ENCODE measurements at regions not wholly inside any gene's neighbourhood (a gene's known extent, or its start where the extent isn't known, plus 50 kb on each side); places are given as distances from the start of the nearest gene placed in this dataset.
"Not testable (repeated sequence)": the region's sequence is repeated elsewhere in the genome, so short reads cannot be mapped to it uniquely, and the experiment has no call there.

- Histone ChIP-seq H3K27ac (ENCODE audit: low read depth, low read length, poor library complexity, severe bottlenecking) (no peak overlapping the region), H3K27me3 (replicated peaks; ENCODE audit: insufficient read depth, low read depth, low read length, poor library complexity) (peaks cover 24% of the 10 kb centered on the region), H3K36me3 (ENCODE audit: insufficient read depth, low read length, poor library complexity, severe bottlenecking) (no peaks in the 10 kb centered on the region), H3K4me3 (ENCODE audit: low read depth, low read length, poor library complexity, severe bottlenecking) (no peak overlapping the region), H3K4me1 (ENCODE audit: insufficient read depth, low read length, poor library complexity, severe bottlenecking) (no peaks in the 10 kb centered on the region), H3K9me3 (ENCODE audit: low read depth, low read length, poor library complexity, severe bottlenecking) (no peaks in the 10 kb centered on the region)
- TF ChIP-seq EZH2 (IDR thresholded peaks at IDR 0.05; ENCODE audit: borderline replicate concordance, low read depth, low read length, poor library complexity, severe bottlenecking) (no peak), CTCF (conservative IDR thresholded peaks at IDR 0.05; ENCODE audit: low read depth, low read length) (no peak)
- no peak for DNase-seq (ENCODE audit: low spot score)
- BruUV-seq (replicated peaks) = no TSS peak
- intact Hi-C loops (cut with micrococcal nuclease; ENCODE audit: unreplicated experiment) = no loop called here
- ChIA-PET CTCF (no interaction called here), POLR2A (ENCODE audit: low non-redundant PET) (no interaction called here)
These were observed 323.2 kb upstream of the MAN1A1 start for GRCh38 chr6:119672725-119673124.

- TF ChIP-seq EZH2 (IDR thresholded peaks at IDR 0.05; ENCODE audit: borderline replicate concordance, low read depth, low read length, poor library complexity, severe bottlenecking) (no peak), CTCF (conservative IDR thresholded peaks at IDR 0.05; ENCODE audit: low read depth, low read length) (no peak)
- intact Hi-C loops (cut with micrococcal nuclease; ENCODE audit: unreplicated experiment) = no loop called here
- Histone ChIP-seq H3K27me3 (replicated peaks; ENCODE audit: insufficient read depth, low read depth, low read length, poor library complexity) (peaks cover 20% of the 10 kb centered on the region), H3K36me3 (ENCODE audit: insufficient read depth, low read length, poor library complexity, severe bottlenecking) (no peaks in the 10 kb centered on the region), H3K4me3 (ENCODE audit: low read depth, low read length, poor library complexity, severe bottlenecking) (no peak overlapping the region), H3K27ac (ENCODE audit: low read depth, low read length, poor library complexity, severe bottlenecking) (no peak overlapping the region), H3K4me1 (ENCODE audit: insufficient read depth, low read length, poor library complexity, severe bottlenecking) (no peaks in the 10 kb centered on the region), H3K9me3 (ENCODE audit: low read depth, low read length, poor library complexity, severe bottlenecking) (no peaks in the 10 kb centered on the region)
- no TSS peak for BruUV-seq (replicated peaks)
- POLR2A ChIA-PET (ENCODE audit: low non-redundant PET) = no interaction called here
- CTCF ChIA-PET = no interaction called here
- DNase-seq (ENCODE audit: low spot score) = no peak
These were observed 321.5 kb upstream of the MAN1A1 start for GRCh38 chr6:119671105-119671504.

DNA sequence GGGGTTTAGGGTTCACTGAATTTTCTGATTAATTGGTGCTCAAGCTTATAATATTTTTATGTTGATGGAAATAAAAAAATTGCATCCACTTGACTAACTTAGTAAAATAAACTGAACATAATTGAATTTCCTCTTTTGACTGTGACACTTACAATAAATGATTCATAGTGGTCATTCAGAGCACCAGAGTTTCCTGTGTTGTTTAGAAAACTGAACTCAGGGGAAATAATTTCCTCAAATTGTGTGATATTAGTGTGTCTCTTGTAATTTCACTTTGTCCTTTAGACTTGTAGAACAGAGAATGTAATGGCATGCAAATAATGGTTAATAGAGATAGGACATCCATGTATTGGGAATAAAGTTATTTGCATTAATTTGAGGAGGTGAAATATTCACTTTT is 319.7 kb upstream of the MAN1A1 start:
- ChIA-PET POLR2A (ENCODE audit: low non-redundant PET) (no interaction called here), CTCF (no interaction called here)
- no peak for TF ChIP-seq EZH2 (IDR thresholded peaks at IDR 0.05; ENCODE audit: borderline replicate concordance, low read depth, low read length, poor library complexity, severe bottlenecking)
- no peak for TF ChIP-seq CTCF (conservative IDR thresholded peaks at IDR 0.05; ENCODE audit: low read depth, low read length)

DNA sequence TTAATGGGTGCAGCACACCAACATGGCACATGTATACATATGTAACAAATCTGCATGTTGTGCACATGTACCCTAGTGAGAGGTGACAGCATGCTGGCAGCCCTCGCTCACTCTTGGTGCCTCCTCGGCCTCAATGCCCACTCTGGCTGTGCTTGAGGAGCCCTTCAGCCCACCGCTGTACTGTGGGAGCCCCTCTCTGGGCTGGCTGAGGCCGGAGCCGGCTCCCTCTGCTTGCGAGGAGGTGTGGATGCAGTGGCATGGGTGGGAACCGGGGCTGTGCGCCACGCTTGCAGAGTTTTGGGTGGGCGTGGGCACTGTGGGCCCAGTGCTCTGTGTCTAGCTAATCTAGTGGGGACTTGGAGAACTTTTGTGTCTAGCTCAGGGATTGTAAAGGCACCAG is 315.9 kb upstream of the MAN1A1 start:
- intact Hi-C loops (cut with micrococcal nuclease; ENCODE audit: unreplicated experiment); POLR2A ChIA-PET (ENCODE audit: low non-redundant PET); H3K27me3 ChIP-seq (replicated peaks; ENCODE audit: insufficient read depth, low read depth, low read length, poor library complexity); H3K4me3 ChIP-seq (ENCODE audit: low read depth, low read length, poor library complexity, severe bottlenecking); CTCF ChIA-PET; H3K4me1 ChIP-seq (ENCODE audit: insufficient read depth, low read length, poor library complexity, severe bottlenecking); DNase-seq (ENCODE audit: low spot score); BruUV-seq (replicated peaks); H3K36me3 ChIP-seq (ENCODE audit: insufficient read depth, low read length, poor library complexity, severe bottlenecking); H3K27ac ChIP-seq (ENCODE audit: low read depth, low read length, poor library complexity, severe bottlenecking); H3K9me3 ChIP-seq (ENCODE audit: low read depth, low read length, poor library complexity, severe bottlenecking): not testable (repeated sequence)

More for the DNA sequence above, 319.7 kb upstream of the MAN1A1 start:
- DNase-seq (ENCODE audit: low spot score) = peak; percentile 1
- intact Hi-C loops (cut with micrococcal nuclease; ENCODE audit: unreplicated experiment) = no loop called here
- H3K27ac ChIP-seq (ENCODE audit: low read depth, low read length, poor library complexity, severe bottlenecking) = no peak overlapping the region
- no peak overlapping the region for H3K4me3 ChIP-seq (ENCODE audit: low read depth, low read length, poor library complexity, severe bottlenecking)
- H3K36me3 ChIP-seq (ENCODE audit: insufficient read depth, low read length, poor library complexity, severe bottlenecking) = no peaks in the 10 kb centered on the region
- peaks cover 20% of the 10 kb centered on the region for H3K27me3 ChIP-seq (replicated peaks; ENCODE audit: insufficient read depth, low read depth, low read length, poor library complexity)
- no peaks in the 10 kb centered on the region for H3K9me3 ChIP-seq (ENCODE audit: low read depth, low read length, poor library complexity, severe bottlenecking)
- H3K4me1 ChIP-seq (ENCODE audit: insufficient read depth, low read length, poor library complexity, severe bottlenecking) = no peaks in the 10 kb centered on the region
- BruUV-seq (replicated peaks) = no TSS peak
